IPS-NIHi7 (cell line): ENCODE measurements at regions not wholly inside any gene's neighbourhood (a gene's known extent, or its start where the extent isn't known, plus 50 kb on each side); places are given as distances from the start of the nearest gene placed in this dataset.

Experiments
- DNase-seq: peaks from one replicate; pipeline ENCODE4 v3.0.0; 2012; ENCODE audit warnings: mixed read lengths; ENCODE audit errors: extremely low spot score

DNA sequence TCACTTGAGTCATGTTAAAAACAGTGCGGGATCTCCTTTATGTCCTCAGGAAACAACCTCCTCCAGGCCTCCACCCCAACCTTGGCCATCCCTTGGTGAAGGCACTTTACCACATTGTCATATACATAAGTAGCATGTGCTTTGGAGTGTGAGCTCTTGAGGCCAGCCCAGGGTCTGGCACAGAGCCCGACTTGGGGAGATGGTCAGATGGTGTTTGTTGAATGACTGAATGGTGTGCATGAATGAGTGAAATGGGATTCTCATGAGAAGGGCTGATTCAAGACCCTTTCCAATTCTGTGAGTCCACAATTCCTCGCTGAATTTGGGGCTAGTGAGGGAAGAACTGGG is 52.9 kb upstream of the DLK1 start:
- no peak for DNase-seq

DNA sequence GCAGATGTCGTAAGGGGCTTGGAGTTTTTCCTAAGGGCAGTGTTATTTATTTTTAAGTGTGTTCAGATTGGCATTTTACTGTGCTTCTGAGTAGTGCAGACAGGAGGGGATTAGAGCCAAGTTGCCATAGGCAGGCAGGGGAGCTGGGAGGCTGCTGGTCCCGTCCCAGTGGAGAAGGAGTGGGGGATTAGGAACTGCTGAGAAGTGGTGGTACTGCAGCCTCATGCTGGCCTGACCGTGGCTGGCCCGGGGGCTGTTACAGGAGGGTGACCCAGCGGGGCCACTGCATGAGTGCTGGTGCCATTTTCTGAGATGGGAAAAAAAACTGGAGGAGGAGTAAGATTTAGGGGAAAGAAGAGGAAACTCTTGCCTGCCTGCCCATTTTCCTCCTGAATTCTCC is 52.3 kb upstream of the DLK1 start:
- DNase-seq = no peak

DNA sequence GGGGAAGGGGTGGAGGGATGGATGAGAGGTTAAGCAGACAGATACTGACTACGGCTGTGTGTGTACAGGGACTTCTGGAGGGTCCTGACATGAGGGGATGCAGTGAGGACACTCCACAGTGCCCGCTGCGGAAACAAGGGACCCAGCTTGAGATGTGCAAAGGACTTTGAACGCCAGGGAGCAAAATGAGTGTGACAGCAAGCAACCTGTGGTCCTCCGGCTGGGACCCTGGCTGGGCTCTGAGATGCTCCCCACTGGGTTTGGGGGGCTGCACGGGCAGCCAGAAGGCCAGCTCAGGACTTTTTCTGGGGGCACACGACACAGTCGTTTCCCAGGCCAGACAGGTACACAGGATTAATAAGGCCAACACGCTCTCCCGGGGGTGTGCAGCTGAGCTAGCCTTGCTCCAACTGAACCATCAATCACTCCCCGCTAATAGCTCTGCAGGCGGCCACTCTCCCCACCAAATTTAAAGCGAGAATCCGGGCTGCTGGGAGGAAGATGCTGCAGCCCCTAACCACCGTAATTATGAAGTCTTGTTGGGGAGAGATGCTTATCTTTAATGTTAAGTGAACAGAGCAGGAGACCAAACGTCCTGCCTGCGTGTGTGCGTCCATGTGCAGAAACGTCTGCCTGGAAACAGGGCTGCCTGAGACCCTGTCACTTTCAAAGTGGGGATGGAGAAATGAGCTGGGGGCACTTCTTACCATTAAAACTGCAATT is 51.6 kb upstream of the DLK1 start:
- no peak for DNase-seq

DNA sequence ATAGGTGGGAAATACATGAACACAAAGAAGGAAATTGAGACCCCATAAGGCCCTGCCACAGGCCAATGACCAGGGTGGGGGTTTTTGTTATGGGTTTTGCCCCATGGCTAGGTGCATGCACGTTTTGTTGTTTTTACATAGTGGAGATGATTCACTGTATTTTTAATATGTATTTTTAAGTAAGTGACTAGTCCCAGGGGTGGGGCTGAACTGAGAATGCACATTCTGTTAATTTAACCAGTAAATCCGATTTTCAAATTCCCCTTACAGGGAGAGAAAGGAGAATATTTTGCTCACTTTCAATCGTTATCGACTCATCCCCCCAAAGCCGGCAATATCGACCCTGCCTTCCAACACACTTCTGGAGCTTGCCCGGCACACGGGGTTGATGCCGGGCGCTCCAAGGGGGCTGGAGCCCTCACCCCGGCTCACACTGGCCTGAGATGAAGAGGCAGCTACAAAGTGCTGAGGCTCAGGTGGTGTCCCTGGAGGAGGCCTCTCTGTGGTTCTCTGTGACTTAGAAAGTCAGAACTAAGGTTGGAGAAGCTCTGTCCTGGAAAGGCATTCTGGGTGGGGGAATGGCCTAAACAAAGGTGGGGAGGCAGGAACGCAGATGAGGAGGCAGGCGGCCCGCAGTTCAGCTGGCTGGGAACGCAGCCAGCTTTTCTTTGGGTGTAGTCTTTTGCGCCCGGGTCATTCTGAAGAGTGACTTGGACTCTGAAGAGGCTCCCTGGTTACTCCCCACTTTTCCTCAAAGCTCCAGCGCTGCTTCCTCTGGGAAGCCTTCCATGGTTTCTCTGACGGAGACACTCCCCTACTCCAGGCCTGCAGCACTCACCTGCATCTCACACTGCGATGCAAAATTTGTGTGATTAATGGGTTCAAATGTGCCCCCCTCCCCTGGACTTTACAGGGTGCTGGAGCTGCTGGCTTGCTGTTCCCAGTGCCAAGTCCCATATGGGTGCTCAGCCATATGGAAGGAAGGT is 50.7 kb upstream of the DLK1 start:
- no peak for DNase-seq
